ENCODE measurements at regions not wholly inside any gene's neighbourhood (a gene's known extent, or its start where the extent isn't known, plus 50 kb on each side); places are given as distances from the start of the nearest gene placed in this dataset.
A peak's percentile ranks its signal among the peaks of the same experiment; 100 is the strongest.

- DNase-seq (ENCODE audit: insufficient read length, low spot score): peak; percentile 67
- peak; percentile 74 for FAIRE-seq
Observed at GRCh38 chr3:16048435-16049318, 125.8 kb upstream of the GALNT15 start.

GRCh38 chr3:16050641-16051467, 123.6 kb upstream of the GALNT15 start:
- no peak for FAIRE-seq

GRCh38 chr3:16051691-16052090, 122.8 kb upstream of the GALNT15 start:
- DNase-seq (ENCODE audit: insufficient read length, low spot score): no peak
- no peak for FAIRE-seq

More at GRCh38 chr3:16050641-16051467, 123.6 kb upstream of the GALNT15 start:
- no peak for DNase-seq (ENCODE audit: insufficient read length, low spot score)

- FAIRE-seq: no peak
- no peak for DNase-seq (ENCODE audit: insufficient read length, low spot score)
Observed at GRCh38 chr3:16052964-16053363, 121.5 kb upstream of the GALNT15 start.

- DNase-seq (ENCODE audit: insufficient read length, low spot score): no peak
- no peak for FAIRE-seq
Observed at GRCh38 chr3:16053794-16054193, 120.7 kb upstream of the GALNT15 start.

- no peak for FAIRE-seq
Observed at GRCh38 chr3:16055606-16056211, 118.8 kb upstream of the GALNT15 start.

DNA sequence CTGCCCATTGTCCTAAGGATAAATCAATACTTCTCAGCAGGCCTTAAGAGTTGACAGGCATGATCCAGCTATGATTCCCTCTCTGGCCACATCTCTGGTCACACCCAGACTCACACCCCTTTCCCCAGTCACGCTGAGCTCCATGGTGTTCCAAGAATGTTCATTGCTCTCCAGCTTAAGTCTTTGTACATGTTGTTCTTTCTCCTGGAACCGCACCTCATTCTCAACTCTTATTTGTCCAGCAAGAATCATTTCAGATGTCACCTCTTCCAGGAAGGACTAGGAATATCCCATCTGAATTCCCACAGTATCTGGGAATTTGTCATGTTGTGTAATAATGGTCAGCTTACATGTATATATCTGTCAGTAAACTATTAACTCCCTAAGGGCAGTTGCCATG, 118.3 kb upstream of the GALNT15 start:
- no peak for FAIRE-seq
- DNase-seq (ENCODE audit: insufficient read length, low spot score): no peak

More at GRCh38 chr3:16055606-16056211, 118.8 kb upstream of the GALNT15 start:
- DNase-seq (ENCODE audit: insufficient read length, low spot score): no peak

DNA sequence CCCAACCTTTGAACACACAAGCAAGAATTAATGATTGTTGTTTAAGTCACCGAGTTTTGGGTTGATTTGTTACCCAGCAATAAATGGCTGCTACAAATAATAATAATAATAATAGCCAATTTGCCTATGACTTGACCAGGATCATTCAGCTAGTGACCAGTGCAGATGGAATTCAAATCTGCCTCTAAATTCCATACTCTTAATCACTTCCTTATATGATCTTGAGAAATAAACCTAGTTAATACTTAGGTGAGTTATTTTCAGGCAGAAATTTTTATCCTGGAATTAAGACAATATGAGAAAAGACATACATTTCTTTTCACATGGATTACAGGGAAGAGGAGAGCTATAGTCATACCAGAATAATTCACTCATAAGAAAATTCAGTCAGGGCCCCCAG, 116.0 kb upstream of the GALNT15 start:
- FAIRE-seq: no peak
- DNase-seq (ENCODE audit: insufficient read length, low spot score): no peak

DNA sequence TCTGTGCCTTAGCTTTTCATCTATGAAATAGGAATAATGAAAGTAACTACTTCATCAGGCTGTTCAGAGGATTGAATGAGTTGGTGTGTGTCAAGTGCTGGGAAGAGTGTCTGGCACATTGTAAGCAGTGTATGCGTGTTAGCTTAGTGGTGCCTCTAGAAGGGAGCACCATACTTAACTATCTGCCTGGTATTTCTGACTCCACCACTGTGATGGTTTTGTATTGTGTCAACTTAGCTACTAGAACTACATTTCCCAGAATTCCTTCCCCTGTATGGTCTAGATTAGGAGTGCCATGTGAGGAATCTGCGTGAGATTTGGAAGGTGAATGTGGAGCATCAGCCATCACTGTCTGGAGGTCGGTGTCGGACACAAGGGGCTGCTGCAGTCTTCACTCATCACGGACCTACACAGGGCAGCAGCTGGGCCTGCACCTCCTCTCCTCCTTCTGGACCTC, 115.4 kb upstream of the GALNT15 start:
- DNase-seq (ENCODE audit: insufficient read length, low spot score) (no peak), FAIRE-seq (no peak)

DNA sequence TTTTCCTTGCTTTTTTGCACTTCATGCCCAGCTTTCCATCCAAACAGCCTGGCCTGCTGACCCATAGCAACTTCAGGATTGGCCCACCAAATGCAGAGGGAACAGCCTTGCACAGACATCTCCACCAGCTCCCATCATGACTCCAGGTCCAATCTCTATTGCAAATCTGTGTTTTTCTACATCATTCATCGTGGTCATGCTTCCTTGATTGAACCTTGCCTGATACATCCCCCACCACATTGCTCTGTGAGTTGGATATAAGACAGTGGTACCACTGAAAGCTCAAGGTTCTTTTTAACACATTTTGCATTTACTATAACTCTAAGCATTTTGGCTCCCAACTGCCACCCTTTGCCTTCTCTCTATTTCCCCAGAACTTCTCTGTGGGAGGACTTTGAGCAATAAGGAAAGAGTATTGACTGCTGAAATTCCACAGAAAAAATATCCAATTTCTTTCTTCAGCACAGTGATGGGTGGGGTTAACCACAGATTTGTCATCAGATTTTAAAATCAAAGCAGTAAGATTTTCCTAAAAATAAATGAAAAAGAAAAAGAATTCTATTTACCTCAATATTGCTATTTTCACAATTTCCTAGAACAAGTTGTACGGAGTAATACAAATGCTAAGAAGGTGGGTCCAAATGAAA, 114.6 kb upstream of the GALNT15 start:
- DNase-seq (ENCODE audit: insufficient read length, low spot score): no peak
- FAIRE-seq: no peak

- DNase-seq (ENCODE audit: insufficient read length, low spot score) (no peak), FAIRE-seq (no peak)
Observed at GRCh38 chr3:16060358-16060852, 114.1 kb upstream of the GALNT15 start.

GRCh38 chr3:16060945-16061344, 113.5 kb upstream of the GALNT15 start:
- FAIRE-seq (no peak), DNase-seq (ENCODE audit: insufficient read length, low spot score) (no peak)

- FAIRE-seq: no peak
- DNase-seq (ENCODE audit: insufficient read length, low spot score): no peak
Observed at GRCh38 chr3:16061491-16061890, 113.0 kb upstream of the GALNT15 start.

DNA sequence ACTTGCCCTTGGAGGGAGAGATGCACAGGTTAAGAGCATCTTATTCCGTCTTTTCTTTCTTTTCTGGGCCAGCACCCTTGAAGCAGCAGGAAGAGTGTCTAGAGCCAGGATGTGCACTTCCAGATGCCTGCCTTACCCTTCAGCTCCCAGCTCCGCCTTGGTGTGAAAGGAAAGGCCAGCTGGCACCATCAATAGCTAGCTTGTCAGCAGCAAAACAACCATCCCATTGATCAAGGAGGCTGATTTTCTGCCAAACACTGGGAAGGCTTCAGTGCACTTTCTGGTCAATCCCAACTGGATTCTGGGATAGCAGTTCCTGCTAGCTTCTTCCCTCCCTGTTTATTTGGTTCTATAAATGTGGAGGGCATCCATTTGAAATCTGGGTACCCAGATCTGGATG, 110.9 kb upstream of the GALNT15 start:
- no peak for FAIRE-seq

DNA sequence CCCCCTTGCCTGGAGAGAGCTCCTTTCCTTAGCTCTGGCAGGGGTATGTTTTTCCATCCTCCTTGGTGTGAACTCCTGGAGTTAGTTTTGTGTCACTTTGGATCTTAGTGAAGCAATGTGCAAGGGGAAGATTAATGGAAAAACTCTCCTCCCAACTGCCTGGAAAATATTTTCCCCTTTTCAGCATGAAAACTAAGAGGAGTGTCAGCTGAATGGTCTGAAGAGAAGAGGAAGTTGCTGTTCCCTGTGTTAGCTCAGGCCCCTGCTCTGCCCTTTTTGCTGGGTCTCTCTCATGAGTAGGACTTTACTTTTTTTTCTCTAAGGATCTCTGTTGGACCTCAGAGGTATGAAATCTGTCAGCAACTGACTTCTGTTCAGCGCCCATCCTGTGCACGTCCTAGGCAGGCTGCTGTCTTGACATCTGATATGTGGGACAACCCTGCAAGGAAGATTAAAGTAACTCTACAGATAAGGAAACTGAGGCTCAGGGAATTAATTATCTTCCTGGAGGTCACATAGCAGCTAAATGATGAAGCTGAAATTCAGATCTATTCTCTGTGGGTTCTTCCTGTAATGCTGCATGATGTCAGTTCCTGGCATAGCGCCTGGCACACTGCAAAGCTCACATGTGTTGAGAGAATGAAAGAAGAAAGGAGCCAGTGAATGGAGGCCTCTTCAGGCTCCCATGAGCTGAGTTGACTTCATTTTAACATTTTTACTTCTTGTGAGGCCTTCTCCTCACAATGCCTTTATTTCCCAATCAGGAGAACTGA, 109.7 kb upstream of the GALNT15 start:
- DNase-seq (ENCODE audit: insufficient read length, low spot score) (no peak), FAIRE-seq (no peak)

More for the DNA sequence above, 110.9 kb upstream of the GALNT15 start:
- DNase-seq (ENCODE audit: insufficient read length, low spot score): no peak

DNA sequence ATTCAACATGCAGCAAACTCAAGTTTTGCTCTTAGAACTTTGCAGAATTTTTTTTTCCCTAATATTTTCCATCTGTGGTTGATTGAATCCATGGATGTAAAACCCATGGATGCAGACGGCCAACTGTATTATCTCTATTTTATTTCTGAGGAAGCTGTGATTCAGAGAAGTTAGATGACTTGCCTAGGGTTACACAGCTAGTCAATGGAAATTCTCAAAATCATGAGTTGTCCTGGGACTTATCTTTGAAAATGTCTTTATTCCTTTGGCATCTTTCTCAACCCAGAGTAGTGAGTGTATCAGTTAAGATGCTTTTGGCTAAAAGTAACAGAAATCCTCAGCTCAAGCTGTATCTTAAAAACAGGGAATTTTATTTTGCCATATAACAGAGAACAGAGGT, 107.9 kb upstream of the GALNT15 start:
- FAIRE-seq (no peak), DNase-seq (ENCODE audit: insufficient read length, low spot score) (no peak)

DNA sequence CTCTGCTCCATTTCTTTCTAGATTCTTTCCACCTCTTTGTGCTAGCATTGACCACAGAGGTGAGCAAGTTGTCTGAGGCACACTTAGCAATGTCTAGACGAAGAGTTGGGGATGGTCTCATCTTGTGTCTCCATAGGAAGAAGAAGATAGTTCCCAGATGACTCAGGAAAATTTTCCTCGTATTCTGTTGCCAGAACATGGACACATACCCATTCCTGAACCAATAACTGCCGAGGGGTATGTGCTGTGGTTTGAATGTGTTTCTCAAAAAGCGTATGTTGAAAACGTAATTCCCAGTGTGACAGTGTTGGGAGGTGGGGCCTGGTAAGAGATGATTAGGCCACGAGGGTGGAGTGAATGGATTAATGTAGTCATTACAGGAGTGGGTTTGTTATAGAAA, 107.5 kb upstream of the GALNT15 start:
- no peak for FAIRE-seq
- DNase-seq (ENCODE audit: insufficient read length, low spot score): no peak

GRCh38 chr3:16067837-16068471, 106.5 kb upstream of the GALNT15 start:
- FAIRE-seq (no peak), DNase-seq (ENCODE audit: insufficient read length, low spot score) (no peak)
